Upper lobe of left lung (tissue), 4 donors: ENCODE measurements at regions not wholly inside any gene's neighbourhood (a gene's known extent, or its start where the extent isn't known, plus 50 kb on each side); places are given as distances from the start of the nearest gene placed in this dataset.

Experiments
- EP300 ChIP-seq, 4 donors: sonication (generic); formaldehyde crosslinking; IDR thresholded peaks; one replicate each; pipeline ENCODE4 v1.5.1; 2017; ENCODE audit warnings: antibody characterized with exemption in 4 of 4, control low read depth in 2 of 4
- POLR2AphosphoS5 ChIP-seq, 2 donors: sonication (generic); formaldehyde crosslinking; IDR thresholded peaks; one replicate each; pipeline ENCODE4 v1.5.1; 2017; ENCODE audit warnings: antibody characterized with exemption in 2 of 2
- TF ChIP-seq, protein P1 (sequence below), 6 experiments: fragments of 450-650 bp in 4 of 6; fragments of 200-600 bp in 2 of 6; sonication (generic) in 2 of 6; IDR thresholded peaks; one replicate each; pipeline ENCODE4 v1.5.1; 2016 to 2019; ENCODE audit warnings: antibody characterized with exemption in 6 of 6

DNA sequence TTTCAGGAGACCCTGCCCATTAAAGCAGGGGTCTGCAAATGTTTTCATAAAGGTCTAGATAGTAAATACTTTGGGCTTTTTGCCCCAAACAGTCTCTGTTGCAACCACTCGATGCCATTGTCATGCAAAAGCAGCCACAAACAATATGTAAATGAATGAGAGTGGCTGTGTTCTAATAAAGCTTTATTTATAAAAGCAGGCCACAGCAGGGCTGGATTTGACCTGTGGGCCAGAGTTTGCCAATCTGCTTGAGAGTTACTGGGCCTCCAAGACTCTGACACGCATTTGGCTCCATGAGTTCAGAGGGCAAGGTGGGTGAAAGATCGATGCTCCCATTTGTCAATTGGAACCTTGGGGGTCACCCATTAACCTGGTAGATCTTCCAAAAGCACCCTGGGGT lies 217.3 kb upstream of the SDK2 start:
- TF ChIP-seq, protein P1, sequence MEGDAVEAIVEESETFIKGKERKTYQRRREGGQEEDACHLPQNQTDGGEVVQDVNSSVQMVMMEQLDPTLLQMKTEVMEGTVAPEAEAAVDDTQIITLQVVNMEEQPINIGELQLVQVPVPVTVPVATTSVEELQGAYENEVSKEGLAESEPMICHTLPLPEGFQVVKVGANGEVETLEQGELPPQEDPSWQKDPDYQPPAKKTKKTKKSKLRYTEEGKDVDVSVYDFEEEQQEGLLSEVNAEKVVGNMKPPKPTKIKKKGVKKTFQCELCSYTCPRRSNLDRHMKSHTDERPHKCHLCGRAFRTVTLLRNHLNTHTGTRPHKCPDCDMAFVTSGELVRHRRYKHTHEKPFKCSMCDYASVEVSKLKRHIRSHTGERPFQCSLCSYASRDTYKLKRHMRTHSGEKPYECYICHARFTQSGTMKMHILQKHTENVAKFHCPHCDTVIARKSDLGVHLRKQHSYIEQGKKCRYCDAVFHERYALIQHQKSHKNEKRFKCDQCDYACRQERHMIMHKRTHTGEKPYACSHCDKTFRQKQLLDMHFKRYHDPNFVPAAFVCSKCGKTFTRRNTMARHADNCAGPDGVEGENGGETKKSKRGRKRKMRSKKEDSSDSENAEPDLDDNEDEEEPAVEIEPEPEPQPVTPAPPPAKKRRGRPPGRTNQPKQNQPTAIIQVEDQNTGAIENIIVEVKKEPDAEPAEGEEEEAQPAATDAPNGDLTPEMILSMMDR (IDR thresholded peaks at IDR 0.05): no peak
- TF ChIP-seq EP300 (IDR thresholded peaks at IDR 0.05) (no peak), POLR2AphosphoS5 (IDR thresholded peaks at IDR 0.05) (no peak)
